Inflammatory macrophage treated with lipopolysaccharide for 4 hours (primary cell): ENCODE measurements at regions not wholly inside any gene's neighbourhood (a gene's known extent, or its start where the extent isn't known, plus 50 kb on each side); places are given as distances from the start of the nearest gene placed in this dataset.
"Not testable (repeated sequence)": the region's sequence is repeated elsewhere in the genome, so short reads cannot be mapped to it uniquely, and the experiment has no call there.

Source experiments
- DNase-seq: peaks from one replicate; pipeline ENCODE4 v3.0.0-alpha.2; 2020

DNA sequence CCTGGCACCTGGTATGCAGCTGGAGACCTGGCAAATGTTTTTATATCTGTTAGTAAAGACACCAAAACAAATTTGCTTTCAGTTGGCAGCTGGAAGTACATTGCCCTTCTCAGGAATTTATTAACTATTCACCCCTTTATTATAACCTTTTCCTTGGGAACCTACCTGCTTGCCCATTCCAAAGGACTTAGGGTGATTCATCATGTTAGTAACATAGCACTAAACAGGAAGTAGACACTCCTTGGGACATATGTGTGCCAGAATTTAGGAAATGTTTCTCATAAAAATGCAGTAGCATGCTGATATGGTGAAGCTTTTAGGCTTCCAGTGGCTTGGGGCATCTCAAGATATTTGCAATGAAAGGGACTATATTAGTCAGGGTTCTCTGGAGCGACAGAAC lies 184.2 kb downstream of the DMAC1 start:
- no peak for DNase-seq

DNA sequence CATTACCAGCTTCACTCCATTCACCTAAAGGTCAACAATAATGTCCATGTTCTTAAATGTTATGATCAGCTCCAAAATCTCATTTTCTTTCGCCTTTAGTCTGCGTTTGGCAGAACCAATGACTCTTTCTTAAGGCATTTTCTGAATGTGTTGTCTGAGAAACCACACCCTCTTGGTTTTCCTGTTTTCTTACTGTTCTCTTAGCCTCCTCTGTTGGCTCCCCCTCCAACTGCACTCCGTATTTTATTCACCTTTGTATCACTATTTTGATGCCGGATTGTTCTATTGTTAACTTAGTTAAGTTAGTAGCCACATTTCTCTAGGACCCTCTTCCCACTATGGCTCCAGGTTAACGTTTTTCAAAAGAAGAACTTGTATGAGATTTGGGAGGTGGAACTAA lies 185.6 kb downstream of the DMAC1 start:
- no peak for DNase-seq

DNA sequence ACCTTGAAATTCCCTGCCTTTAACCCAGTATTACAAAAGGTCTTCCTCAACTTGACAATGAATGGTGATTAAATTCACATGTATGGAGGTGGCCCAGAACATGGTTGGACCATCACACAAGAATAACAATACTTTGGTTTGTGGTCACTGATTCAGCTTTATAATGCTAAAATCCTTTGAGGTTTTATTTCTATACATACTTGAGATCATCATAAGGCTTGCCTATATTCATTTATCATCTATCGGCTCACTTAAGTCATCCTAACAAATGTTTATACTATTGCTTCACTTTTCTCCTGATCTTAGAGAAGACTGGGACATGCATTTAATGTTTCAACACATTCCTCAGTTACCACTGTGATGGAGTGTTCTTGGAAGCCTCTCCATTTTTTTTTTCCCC lies 191.3 kb downstream of the DMAC1 start:
- DNase-seq: no peak

DNA sequence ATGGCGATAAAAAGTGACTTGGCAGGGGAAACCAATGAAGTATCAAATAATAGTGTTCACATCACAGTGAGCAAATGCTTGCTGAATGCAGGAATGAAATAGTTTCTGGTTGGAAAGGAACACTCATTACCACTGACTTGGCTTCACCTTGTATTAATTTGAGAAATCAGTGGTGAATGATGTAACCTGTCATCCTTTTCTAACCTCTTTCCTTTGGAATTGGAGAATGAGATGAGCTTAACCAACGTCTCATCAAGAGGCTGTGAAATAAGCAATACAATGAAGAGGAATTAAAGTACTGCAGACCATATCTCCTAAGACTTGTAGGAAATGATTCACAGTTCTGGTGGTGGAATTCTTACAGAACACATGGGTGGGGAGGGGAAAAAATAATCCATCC lies 192.2 kb downstream of the DMAC1 start:
- no peak for DNase-seq

DNA sequence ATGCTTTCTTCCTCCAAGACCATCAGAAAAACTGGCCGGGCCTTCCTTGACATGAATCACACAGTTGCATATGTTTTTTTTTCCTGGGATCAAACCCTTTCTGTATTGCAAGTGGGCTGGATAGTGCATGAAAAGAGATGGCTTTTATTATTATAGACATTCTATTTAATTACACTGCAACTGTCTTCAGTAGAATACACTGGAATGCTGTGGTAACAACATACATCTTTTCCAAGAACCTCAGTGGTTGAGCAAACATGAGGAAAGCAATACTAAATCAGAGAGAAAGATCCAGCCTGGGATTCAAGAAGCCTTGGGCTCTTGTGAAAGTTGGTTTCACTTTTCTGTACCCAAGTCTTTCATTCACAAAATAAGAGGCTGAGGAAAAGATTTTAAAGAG lies 193.0 kb downstream of the DMAC1 start:
- no peak for DNase-seq

DNA sequence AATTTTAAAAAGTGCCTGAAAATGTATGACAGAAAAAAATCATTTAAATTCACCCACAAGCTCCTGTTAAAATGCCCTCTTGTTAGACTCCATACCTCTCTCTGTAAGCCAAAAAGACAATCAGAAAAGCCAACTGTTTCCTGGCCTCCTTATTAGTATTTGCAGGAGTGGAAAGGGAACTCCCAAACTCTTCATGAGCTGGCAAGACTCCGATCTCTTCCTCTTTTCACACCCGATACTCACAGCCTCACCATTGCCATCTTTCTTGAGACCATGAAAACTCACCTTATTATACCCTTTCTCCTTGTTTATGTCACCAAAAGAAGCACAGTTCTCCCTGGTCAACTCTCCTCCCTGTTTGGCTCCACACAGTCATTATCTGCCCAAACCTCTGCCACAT lies 197.8 kb downstream of the DMAC1 start:
- no peak for DNase-seq

DNA sequence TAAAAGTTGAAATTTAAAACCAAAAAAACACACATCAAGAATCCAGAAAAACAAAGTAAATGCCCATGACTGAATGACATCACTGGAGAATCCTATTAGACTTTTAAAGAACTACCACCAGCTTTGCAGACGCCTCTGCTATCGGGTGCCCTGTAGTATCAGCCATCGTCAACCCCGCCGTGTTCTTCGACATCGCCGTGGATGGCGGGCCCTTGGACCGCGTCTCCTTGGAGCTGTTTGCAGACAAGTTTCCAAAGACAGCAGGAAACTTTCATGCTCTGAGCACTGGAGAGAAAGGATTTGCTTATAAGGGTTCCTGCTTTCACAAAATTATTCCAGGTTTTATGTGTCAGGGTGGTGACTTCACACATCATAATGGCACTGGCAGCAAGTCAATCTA lies 201.9 kb downstream of the DMAC1 start:
- no peak for DNase-seq

DNA sequence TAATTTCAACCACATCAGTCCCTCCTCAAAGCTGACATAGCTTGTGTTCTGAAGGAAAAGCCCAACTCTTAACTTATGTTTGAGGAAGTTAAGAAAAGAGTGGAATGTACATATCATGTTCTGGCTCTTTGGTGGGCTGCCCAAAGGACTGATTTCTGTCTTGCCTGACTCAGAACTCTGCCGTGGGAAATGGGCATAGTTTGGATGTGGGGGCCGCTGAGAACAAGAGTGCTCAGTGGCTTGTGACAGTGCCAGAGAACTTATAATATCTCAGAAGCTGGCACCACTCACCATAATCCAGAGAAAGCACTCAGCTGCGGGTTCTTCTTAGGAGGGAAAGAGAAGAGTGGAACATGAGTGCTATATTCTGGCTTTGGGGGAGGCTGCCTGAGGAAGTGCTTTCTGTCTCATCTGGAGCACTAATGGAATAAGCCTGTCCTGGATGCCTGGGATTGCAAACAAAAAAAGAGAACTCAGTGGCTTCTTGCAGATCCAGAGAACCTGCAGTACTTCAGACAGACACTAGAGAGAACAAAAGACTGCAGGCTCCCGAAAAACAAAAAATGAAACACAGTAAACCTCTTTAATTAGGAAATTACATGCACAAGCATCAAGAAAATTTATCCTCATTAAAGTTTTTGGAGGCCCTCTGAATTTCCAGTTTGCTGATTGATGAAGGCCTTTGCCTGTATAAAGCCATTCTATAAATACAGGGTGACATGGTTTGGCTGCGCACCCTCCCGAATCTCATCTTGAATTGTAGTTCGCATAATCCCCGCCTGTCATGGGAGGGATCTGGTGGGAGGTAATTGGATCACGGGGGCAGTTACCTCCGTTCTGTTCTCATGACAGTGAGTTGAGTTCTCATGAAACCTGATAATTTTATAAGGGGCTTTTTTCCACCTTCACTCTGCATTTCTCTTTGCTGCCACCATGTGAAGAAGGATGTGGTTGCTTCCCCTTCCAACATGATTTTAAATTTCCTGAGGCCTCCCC lies 207.0 kb downstream of the DMAC1 start:
- DNase-seq: no peak

DNA sequence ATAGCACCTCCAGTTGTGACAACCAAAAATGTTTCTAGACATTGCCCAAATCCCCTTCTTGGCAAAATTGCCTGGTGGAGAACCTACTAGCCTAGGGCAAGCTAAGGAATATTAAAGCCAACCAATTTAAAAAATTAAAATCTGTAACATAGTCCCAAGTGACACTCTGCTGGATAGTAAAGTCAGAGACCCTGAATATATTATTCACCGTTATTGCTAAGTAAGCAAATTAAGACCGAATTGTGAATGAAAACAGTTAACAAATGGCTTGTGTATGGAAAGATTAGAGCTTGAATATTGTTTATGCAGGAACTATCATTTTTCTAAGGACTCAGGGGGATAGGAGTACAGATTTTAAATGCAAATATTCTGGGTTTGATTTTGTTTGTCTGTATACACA lies 208.1 kb downstream of the DMAC1 start:
- DNase-seq: no peak

DNA sequence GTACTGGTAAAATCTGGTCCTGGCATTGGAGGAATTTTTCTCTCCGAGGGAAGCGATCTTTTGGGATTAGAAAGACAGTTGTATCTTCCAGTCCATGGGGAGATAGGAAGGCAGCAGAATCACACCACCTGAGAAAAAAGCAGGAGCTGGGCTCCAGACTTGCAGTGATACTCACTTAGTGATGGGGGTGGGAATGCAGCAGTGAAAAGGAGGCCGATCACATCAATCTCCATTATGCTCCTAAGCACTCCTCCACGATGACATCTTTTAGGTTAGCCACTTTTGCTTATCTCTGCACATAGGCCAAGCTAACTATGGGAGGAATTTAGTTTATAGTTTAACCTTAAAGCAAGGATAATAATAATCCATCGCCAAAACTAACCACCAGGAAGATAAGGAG lies 219.0 kb downstream of the DMAC1 start:
- DNase-seq: no peak

DNA sequence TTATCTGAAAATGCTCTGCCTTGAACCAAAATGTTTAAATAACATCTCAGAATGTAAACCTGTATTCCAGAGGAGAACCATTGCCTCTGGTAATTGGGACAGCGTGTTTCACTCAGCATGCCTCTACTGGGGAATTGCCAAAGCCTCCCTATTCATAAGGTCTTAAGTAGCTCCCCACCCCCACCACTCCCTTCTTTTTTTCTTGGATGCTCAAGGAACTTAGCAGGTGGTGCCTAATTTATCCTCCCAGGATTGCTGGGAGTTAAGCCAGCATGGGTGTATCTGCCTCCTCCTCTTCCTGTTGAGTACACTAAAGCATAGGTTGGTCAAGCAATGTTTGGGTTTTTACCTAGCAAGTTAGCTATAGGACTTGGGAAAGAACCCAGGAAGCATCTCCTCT lies 220.2 kb downstream of the DMAC1 start:
- no peak for DNase-seq

DNA sequence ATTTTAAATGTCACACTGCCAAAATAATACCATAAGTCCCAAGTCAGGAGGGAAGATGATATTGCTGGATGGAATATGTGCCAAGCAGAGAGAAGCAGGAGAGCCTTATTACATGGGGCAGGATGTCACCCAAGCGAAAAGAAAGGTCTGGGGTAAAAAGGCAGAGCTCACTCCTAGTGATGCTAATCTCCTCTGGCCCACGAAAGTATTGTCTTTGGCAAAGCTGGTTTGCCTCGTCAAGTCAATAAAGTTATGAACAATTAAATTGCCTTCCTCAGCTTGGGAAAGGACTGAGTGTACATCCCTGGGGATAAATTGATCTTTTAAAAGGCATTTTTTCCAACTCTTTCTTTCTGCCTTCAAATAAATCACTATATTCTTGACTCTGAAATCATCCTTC lies 220.6 kb downstream of the DMAC1 start:
- no peak for DNase-seq

DNA sequence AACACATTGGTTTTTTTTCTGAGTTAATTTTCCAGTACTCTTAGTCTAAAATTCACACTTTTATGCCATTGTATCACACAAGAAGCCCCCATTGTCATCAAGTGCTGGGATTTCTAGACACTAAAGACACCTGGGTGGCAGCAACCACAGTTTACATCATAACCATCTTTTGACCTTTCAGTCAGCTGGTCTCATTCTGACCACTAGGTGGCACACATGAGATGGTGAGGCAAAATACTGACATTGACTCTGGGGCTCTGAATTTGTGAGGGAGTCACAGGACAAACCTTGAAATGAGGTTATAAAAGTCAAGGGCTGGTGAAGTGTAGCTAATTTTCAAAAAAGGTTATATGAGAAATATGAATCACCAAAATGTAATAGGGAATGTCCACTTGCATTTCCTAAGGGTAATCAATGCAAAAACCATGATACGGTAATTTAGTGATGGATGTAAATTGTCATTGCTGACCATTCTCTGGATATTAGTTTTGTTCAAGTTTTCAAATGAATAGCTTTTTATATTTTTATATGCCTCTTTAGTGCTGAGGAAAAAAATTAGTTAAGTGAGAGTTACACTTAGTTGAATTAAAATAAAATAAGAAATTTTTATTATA lies 229.4 kb downstream of the DMAC1 start:
- DNase-seq: peak; percentile 40

DNA sequence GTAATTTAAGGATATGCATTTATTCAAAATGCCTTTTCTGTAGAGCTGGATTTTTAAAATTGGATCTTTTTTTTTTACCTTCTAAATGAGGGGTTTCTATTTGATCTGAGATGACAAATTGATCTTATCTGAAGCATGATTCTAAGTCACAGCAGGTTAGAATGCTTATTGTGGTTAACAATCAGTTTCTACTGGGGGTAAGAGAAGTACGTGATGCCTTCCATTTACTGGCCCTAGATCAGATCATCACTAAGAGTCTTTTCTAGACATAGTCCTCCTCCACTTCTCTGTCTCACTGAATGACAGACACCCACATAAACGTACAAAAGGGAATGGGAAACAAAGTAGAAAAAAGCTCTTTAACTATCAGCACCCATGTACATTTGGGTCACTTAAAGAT lies 231.9 kb downstream of the DMAC1 start:
- DNase-seq: no peak

DNA sequence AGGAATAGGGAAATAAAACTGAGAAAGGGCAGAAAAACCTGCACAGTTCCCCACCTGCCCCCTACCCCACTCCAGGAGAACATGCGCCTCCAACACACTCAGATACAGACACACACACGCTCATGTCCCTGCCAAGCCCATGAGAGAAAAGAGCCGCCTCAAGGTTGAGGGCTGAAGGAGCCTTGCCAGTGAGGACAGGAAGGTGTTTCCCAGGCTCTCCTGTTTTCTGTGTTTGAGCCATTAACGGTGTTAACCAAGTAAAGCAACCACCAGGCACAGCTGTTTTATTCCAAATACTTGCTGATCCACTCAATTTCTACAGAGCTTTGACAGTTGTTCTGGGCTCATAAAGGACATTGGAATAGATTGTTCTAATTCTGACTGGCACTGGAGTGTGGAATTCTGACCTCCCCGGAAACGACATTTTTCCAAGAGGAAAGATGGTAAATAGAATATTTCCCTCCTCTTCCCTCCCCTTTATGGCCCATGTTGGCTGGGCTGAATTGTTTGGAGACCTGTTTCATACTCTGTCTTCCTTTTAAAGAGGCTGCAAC lies 238.0 kb downstream of the DMAC1 start:
- DNase-seq: no peak

DNA sequence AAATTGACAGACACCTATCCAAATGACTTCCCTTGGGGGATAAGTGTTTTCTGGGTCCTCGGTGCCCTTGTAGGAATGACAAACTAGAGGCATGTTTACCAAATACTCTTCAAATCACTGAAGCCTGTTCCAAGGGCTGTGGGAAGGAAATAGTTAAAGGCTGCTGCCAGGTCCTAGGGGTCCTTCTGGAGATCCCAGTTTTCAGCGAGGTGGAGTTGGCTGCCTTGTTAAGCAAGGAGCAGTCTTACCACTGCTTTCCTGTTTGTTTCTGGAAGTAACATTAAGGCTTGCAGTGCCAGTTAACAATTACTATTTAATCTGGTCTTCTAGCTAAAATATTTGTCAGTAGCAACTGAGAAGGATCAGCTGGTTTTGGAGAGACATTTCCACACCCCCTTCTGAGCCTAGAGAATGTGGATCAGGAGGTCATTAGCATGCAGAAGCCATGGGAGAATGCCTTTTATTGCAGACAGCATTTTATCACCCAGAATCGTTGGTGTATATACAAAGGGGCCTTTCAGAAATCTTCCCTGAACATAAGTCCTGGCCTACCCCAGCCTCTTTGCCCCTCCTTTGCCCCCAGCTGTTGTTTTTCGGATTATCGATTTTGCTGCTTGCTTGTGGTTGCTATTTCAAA lies 238.8 kb downstream of the DMAC1 start:
- DNase-seq: no peak

DNA sequence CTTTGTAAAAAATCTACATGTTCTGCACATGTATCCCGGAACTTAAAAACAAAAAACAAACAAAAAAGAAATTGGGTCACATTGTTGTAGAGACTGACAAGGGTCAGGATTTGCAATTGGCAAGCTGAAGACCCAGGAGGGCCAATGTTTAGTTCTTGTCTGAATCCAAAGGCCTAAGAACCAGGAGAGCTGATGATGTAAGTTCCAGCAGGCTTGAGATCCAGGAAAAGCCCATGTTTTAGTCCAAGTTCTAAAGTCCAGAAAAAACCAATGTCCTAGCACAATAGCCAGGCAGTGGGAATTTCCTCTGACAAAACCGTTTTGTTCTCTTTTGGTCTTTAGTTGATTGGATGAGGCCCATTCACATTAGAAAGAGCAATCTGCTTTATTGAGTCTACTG lies 244.9 kb downstream of the DMAC1 start:
- no peak for DNase-seq

DNA sequence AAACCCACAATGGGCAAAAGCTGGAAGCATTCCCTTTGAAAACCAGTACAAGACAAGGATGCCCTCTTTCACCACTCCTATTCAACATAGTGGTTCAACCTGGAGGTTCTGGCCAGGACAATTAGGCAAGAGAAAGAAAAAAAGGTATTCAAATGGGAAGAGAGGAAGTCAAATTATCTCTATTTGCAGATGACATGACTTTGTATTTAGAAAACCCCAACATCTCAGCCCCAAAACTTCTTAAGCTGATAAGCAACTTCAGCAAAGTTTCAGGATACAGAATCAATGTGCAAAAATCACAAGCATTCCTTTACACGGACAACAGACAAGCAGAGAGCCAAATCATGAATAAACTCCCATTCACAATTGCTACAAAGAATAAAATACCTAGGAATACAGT lies 246.9 kb downstream of the DMAC1 start:
- not testable (repeated sequence) for DNase-seq

DNA sequence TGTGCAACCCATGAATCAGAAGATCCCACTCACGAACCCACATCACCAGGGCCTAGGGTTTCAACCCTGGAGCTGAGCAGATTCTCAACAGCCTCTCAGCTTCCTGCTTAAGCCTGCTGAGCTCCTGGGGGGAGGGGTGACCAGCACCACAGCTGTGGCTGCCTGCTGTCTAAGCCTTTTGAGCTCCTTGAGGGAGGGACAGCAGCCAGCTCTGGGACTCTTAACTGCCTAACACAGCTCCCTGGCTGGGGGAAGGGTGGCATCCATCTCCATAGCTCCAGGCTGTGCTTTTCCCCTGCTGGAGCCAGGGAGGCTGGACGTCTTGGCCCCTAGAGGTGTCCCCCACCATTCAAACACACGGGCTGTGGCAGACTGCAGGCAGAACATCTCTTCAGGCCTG lies 250.3 kb downstream of the DMAC1 start:
- no peak for DNase-seq

DNA sequence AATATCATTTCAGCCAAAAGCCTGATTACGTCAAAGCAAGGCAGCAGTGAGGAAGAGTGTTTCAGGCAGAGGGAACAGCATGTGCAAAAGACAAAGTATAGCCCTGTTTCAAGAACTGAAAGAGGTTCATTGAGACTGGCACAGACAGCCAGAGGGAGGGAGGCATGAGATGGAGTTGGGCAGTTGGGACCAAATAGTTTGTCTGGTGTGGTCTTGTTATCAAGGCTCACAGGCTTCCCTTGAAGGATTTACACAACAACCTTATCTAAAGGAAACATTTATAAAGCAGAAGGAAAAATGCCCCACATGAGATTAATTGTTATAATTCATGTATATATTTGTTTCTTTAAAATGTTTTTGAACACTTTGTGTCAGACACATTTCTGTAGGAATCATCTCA lies 253.3 kb downstream of the DMAC1 start:
- no peak for DNase-seq

DNA sequence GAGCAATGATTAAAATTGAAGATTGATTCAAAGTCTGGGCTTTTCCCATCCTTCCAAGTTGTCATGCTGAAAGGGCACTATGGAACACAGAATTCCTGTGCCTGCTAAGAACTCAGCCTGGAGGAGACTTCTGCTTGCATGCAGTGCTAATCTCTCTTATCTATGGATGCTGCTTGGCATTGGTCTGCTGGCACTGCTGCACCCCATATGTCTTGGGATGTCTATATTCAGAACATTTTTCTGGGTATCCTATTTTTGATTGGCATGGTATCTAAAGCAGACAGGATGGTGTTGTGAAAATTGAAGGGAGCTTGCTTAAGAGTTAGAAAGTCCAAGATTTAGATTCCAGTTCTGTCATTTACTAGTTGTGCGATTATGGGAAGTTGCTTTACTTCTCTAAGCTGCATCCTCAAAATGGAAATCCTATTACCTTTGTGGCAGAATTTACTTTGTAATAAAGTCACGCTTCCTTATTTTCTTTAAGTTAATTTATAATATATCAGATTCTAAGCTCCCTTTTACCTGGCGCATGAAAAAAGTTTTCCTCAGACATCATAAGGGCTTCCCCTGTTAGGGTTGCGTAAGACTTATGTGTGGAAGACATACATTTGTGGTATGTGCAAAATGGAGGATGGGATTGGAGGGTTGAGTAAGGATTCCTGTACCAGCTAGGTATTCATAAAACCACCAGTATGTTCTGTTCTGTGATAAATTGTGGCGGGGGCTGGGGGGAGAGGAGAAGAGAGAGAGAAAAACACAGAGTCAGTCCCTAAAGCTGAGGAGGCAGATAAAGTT lies 254.0 kb downstream of the DMAC1 start:
- DNase-seq: no peak

DNA sequence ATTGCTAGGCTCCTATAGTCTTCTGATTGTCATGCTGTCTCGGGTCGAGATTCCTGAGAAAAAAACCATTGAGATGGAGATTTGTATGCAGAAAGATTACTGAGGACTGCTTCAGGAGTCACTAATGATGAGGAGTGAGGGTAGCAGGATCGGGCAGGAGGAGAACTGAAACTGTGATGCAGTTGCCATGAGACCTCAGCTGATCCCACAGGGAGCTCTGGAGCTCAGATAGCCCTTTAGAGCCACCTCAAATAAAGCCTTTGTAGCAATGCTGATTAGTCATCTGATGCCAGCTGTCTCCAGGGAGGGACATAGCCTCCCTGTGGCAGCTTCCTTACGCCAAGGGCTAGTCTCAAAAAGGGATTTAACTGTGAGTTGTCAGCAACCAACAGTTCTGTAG lies 256.9 kb downstream of the DMAC1 start:
- no peak for DNase-seq

DNA sequence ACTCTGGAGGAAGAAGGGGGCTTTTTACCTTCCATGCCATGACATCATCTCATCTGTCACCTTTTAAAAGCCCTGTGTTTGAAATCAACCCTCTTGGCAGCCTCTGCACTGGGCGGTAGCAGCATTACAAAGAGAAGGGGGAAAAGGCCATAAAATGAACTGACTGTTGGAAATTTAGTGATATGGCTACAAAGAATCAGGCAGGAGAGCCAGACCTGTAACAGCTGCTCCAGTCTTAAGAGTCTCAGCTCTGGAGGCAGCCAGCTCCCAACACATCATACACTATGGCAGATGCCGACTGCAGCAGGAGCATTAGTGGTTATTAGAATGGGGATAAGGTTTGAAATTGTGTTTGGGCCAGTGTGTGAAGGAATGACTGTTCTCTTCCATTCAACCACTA lies 257.5 kb downstream of the DMAC1 start:
- DNase-seq: no peak
